ENCODE measurements at regions not wholly inside any gene's neighbourhood (a gene's known extent, or its start where the extent isn't known, plus 50 kb on each side); places are given as distances from the start of the nearest gene placed in this dataset.

DNA sequence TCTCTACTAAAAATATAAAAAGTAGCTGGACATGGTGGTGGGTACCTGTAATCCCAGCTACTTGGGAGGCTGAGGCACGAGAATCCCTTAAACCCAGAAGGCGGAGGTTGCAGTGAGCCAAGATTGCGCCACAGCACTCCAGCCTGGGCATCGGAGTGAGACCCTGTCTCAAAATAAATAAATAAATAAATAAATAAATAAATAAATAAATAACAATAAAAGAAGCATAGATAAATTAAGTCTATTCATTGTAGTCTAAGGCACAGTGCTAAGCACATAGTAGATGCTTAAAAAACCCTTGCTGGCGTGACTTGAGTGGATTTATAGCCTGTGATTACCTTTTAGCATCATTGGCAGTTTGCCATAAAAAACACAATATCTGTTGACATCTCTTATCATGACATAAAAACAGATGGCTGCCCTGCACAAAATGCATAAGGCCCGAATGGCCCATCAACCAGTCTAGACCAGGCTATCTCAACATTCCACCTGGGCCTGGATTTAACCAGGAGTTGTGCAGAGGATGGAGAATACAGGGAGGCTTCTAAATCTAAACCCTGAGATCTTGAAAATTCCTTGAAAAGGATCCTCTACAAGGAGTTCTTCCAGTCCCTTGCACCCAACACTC lies 94.9 kb downstream of the PRLHR start:
- TF ChIP-seq, protein P1, sequence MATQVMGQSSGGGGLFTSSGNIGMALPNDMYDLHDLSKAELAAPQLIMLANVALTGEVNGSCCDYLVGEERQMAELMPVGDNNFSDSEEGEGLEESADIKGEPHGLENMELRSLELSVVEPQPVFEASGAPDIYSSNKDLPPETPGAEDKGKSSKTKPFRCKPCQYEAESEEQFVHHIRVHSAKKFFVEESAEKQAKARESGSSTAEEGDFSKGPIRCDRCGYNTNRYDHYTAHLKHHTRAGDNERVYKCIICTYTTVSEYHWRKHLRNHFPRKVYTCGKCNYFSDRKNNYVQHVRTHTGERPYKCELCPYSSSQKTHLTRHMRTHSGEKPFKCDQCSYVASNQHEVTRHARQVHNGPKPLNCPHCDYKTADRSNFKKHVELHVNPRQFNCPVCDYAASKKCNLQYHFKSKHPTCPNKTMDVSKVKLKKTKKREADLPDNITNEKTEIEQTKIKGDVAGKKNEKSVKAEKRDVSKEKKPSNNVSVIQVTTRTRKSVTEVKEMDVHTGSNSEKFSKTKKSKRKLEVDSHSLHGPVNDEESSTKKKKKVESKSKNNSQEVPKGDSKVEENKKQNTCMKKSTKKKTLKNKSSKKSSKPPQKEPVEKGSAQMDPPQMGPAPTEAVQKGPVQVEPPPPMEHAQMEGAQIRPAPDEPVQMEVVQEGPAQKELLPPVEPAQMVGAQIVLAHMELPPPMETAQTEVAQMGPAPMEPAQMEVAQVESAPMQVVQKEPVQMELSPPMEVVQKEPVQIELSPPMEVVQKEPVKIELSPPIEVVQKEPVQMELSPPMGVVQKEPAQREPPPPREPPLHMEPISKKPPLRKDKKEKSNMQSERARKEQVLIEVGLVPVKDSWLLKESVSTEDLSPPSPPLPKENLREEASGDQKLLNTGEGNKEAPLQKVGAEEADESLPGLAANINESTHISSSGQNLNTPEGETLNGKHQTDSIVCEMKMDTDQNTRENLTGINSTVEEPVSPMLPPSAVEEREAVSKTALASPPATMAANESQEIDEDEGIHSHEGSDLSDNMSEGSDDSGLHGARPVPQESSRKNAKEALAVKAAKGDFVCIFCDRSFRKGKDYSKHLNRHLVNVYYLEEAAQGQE (IDR thresholded peaks at IDR 0.05; ENCODE audit: insufficient read depth in 1 of 2, low read depth in 2 of 2, low read length in 1 of 2) = no peak
- TF ChIP-seq, protein P2, sequence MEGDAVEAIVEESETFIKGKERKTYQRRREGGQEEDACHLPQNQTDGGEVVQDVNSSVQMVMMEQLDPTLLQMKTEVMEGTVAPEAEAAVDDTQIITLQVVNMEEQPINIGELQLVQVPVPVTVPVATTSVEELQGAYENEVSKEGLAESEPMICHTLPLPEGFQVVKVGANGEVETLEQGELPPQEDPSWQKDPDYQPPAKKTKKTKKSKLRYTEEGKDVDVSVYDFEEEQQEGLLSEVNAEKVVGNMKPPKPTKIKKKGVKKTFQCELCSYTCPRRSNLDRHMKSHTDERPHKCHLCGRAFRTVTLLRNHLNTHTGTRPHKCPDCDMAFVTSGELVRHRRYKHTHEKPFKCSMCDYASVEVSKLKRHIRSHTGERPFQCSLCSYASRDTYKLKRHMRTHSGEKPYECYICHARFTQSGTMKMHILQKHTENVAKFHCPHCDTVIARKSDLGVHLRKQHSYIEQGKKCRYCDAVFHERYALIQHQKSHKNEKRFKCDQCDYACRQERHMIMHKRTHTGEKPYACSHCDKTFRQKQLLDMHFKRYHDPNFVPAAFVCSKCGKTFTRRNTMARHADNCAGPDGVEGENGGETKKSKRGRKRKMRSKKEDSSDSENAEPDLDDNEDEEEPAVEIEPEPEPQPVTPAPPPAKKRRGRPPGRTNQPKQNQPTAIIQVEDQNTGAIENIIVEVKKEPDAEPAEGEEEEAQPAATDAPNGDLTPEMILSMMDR (IDR thresholded peaks at IDR 0.05) = no peak
